OCI-LY1 (cell line): ENCODE measurements at regions not wholly inside any gene's neighbourhood (a gene's known extent, or its start where the extent isn't known, plus 50 kb on each side); places are given as distances from the start of the nearest gene placed in this dataset.

ENCODE experiments used
- EZH2 ChIP-seq: fragments of 200-600 bp; sonication (generic), shearing (Covaris generic); IDR thresholded peaks from 2 replicates; pipeline ENCODE4 v1.8.0; 2017; ENCODE audit warnings: borderline replicate concordance, mixed run types, mild to moderate bottlenecking, antibody characterized with exemption, low read length, moderate library complexity, mixed read lengths
- TF ChIP-seq, protein P1 (sequence below): fragments of 200-600 bp; sonication (generic), shearing (Covaris generic); IDR thresholded peaks from 2 replicates; pipeline ENCODE4 v1.5.1; 2017; ENCODE audit warnings: mild to moderate bottlenecking, antibody characterized with exemption, low read length, moderate library complexity, mixed read lengths

DNA sequence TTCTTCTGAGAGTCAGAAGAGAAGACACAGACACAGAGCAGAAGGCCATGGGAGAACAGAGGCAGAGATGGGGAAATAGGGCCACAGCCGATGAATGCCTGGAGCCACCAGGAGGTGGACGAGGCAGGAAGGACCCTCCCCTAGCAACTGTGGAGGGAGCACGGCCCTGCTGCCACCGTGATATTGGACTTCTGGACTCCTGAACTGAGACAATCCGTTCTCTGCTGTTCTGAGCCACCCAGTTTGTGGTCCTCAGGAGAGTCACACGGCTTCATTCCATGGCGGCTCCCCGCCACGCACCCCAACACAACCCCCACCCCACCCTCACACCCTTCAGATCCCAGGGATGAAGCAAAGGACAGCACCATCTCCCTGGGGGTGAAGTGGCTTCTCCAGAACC lies 338.1 kb downstream of the CTTN start:
- TF ChIP-seq, protein P1, sequence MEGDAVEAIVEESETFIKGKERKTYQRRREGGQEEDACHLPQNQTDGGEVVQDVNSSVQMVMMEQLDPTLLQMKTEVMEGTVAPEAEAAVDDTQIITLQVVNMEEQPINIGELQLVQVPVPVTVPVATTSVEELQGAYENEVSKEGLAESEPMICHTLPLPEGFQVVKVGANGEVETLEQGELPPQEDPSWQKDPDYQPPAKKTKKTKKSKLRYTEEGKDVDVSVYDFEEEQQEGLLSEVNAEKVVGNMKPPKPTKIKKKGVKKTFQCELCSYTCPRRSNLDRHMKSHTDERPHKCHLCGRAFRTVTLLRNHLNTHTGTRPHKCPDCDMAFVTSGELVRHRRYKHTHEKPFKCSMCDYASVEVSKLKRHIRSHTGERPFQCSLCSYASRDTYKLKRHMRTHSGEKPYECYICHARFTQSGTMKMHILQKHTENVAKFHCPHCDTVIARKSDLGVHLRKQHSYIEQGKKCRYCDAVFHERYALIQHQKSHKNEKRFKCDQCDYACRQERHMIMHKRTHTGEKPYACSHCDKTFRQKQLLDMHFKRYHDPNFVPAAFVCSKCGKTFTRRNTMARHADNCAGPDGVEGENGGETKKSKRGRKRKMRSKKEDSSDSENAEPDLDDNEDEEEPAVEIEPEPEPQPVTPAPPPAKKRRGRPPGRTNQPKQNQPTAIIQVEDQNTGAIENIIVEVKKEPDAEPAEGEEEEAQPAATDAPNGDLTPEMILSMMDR: no peak
- TF ChIP-seq EZH2: no peak
